GM21786 (cell line): ENCODE measurements at regions not wholly inside any gene's neighbourhood (a gene's known extent, or its start where the extent isn't known, plus 50 kb on each side); places are given as distances from the start of the nearest gene placed in this dataset.
A peak's percentile ranks its signal among the peaks of the same experiment; 100 is the strongest.

ENCODE experiments used
- ATAC-seq: cut with Tn5 transposase; IDR thresholded peaks from one replicate; pipeline ENCODE4 v1.9.1; 2021; ENCODE audit not compliant: unreplicated experiment

- no peak for ATAC-seq
These were observed 162.8 kb upstream of the ZFHX3 start for GRCh38 chr16:73210686-73211085.

GRCh38 chr16:73210084-73210483 is 162.2 kb upstream of the ZFHX3 start:
- ATAC-seq: no peak

- no peak for ATAC-seq
These were observed 161.3 kb upstream of the ZFHX3 start for GRCh38 chr16:73209190-73209589.

GRCh38 chr16:73206151-73206707 is 158.3 kb upstream of the ZFHX3 start:
- ATAC-seq: no peak

GRCh38 chr16:73205153-73205886 is 157.4 kb upstream of the ZFHX3 start:
- ATAC-seq: no peak

GRCh38 chr16:73204359-73205152 is 156.6 kb upstream of the ZFHX3 start:
- ATAC-seq: no peak

- no peak for ATAC-seq
These were observed 154.3 kb upstream of the ZFHX3 start for GRCh38 chr16:73202161-73202729.

- no peak for ATAC-seq
These were observed 151.3 kb upstream of the ZFHX3 start for GRCh38 chr16:73199214-73199613.

GRCh38 chr16:73198481-73198880 is 150.6 kb upstream of the ZFHX3 start:
- ATAC-seq: no peak

- ATAC-seq: no peak
These were observed 149.7 kb upstream of the ZFHX3 start for GRCh38 chr16:73197598-73197997.

- peak; percentile 87 for ATAC-seq
These were observed 148.7 kb upstream of the ZFHX3 start for GRCh38 chr16:73196670-73197069.

GRCh38 chr16:73193464-73193863 is 145.5 kb upstream of the ZFHX3 start:
- no peak for ATAC-seq

GRCh38 chr16:73192232-73192894 is 144.4 kb upstream of the ZFHX3 start:
- ATAC-seq: no peak

- no peak for ATAC-seq
These were observed 143.7 kb upstream of the ZFHX3 start for GRCh38 chr16:73191660-73192046.

- ATAC-seq: no peak
These were observed 143.0 kb upstream of the ZFHX3 start for GRCh38 chr16:73190688-73191659.

- ATAC-seq: no peak
These were observed 142.3 kb upstream of the ZFHX3 start for GRCh38 chr16:73190256-73190655.

- ATAC-seq: no peak
These were observed 141.2 kb upstream of the ZFHX3 start for GRCh38 chr16:73189136-73189535.

- no peak for ATAC-seq
These were observed 139.0 kb upstream of the ZFHX3 start for GRCh38 chr16:73186752-73187601.

- no peak for ATAC-seq
These were observed 137.8 kb upstream of the ZFHX3 start for GRCh38 chr16:73185737-73186136.
